Activated naive CD8-positive, alpha-beta T cell treated with anti-CD3 and anti-CD28 coated beads, Interleukin-2, amount 50 U/mL, for 24 hours (primary cell): ENCODE measurements at regions not wholly inside any gene's neighbourhood (a gene's known extent, or its start where the extent isn't known, plus 50 kb on each side); places are given as distances from the start of the nearest gene placed in this dataset.
A peak's percentile ranks its signal among the peaks of the same experiment; 100 is the strongest.
"Not testable (repeated sequence)": the region's sequence is repeated elsewhere in the genome, so short reads cannot be mapped to it uniquely, and the experiment has no call there.

Experiments
- ATAC-seq: fragments of 150-1000 bp; cut with Tn5 transposase; one replicate; pipeline ENCODE4 v1.10.0; 2021
- DNase-seq: peaks from one replicate; pipeline ENCODE4 v3.0.0; 2021
- H3K27ac Mint-ChIP-seq: one replicate; pipeline ENCODE4 v1.8.0; 2021; ENCODE audit warnings: mild to moderate bottlenecking, mixed read lengths
- H3K27me3 Mint-ChIP-seq: one replicate; pipeline ENCODE4 v1.8.0; 2021; ENCODE audit warnings: mixed read lengths
- H3K36me3 Mint-ChIP-seq: one replicate; pipeline ENCODE4 v1.8.0; 2021; ENCODE audit warnings: low read depth, mixed read lengths
- H3K4me1 Mint-ChIP-seq: one replicate; pipeline ENCODE4 v1.8.0; 2021; ENCODE audit warnings: mixed read lengths
- H3K4me3 Mint-ChIP-seq: one replicate; pipeline ENCODE4 v1.8.0; 2021; ENCODE audit warnings: mild to moderate bottlenecking, moderate library complexity, mixed read lengths
- H3K9me3 Mint-ChIP-seq: one replicate; pipeline ENCODE4 v1.8.0; 2021; ENCODE audit warnings: mixed read lengths

DNA sequence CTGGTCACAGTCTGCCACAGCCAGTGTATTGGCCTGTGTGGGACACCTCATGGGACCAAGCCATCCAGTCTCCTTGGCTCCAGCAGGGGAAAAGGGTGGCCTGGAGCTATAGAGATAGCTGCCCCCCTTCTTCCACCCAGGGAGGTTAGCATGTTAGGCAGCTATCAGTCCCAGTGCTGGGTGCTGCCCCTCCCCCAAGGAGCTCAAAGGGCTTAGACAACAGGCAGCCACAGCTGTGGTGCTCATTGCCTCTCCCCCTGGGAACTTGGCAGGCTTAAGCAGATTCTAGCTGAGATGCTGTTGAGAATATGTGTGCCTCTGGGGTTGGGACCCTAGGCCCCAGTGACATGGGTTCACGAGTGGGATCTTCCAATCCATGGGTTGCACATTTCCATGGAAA lies 226.0 kb upstream of the PTGER4 start:
- H3K9me3 Mint-ChIP-seq, result peaks cover 37% of the 10 kb centered on the region
- peaks cover 17% of the 10 kb centered on the region for H3K36me3 Mint-ChIP-seq
- peaks cover 16% of the 10 kb centered on the region for H3K4me1 Mint-ChIP-seq
- H3K4me3 Mint-ChIP-seq, result no peak overlapping the region
- DNase-seq, result no peak
- no peaks in the 10 kb centered on the region for H3K27me3 Mint-ChIP-seq
- ATAC-seq, result no peak
- H3K27ac Mint-ChIP-seq, result no peak overlapping the region

DNA sequence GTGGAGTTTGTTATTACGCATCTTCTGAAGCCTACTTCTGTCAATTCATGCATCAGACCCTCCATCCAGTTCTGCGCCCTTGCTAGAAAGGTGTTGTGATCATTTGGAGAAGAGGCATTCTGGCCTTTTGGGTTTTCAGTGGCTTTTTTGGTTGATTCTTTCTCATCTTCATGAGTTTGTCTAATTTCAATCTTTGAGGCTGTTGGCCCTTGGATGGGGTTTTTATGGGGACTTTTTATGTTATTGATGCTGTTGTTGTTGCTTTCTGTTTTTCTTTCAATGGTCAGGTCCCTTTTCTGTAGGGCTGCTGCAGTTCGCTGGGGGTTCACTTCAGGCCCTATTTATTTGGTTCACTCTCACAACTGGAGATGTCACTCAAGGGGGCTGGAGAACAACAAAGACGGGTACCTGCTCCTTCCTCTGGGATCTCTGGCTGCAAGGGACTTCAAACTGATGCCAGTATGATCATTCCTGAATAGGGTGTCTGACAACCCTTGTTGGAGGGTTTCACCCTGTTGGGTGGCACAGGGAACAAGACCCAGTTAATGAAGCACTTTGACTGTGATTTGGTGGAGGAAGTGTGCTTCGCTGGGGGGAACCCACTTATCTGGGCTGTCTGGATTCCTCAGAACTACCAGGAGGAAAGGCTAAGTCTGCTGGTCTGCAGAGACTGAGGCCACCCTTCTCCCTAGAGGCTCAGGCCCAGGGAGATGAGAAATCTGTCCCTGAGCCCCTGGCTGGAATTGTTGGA lies 226.7 kb upstream of the PTGER4 start:
- no peak for DNase-seq
- peaks cover 17% of the 10 kb centered on the region for H3K36me3 Mint-ChIP-seq

DNA sequence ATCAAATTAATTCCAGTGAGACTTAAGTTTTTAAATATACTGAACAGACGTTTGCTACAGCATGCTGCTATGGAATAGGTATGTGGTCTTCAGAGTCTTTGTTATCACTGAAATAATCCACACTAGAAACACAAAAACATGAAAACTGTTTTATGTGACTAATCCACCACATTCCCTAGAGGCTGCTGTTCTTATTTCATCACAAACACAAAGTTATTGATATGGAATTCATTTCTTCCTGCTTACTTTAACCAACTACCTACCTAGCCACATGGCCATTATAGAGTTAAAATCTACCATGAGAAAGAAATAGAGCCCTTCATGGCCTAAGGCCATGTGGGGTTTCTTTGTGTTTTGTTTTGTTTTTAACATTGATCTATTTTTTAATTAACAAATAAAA lies 232.3 kb upstream of the PTGER4 start:
- Mint-ChIP-seq H3K27ac (no peak overlapping the region), H3K4me3 (no peak overlapping the region), H3K27me3 (no peaks in the 10 kb centered on the region), H3K36me3 (peaks cover 30% of the 10 kb centered on the region), H3K4me1 (peaks cover 22% of the 10 kb centered on the region), H3K9me3 (peaks cover 56% of the 10 kb centered on the region)
- ATAC-seq, result no peak
- DNase-seq, result no peak

More for the DNA sequence above, 226.7 kb upstream of the PTGER4 start:
- Mint-ChIP-seq H3K4me3 (no peak overlapping the region), H3K27me3 (no peaks in the 10 kb centered on the region), H3K27ac (peak overlapping the region; percentile 25), H3K9me3 (peaks cover 36% of the 10 kb centered on the region), H3K4me1 (peaks cover 16% of the 10 kb centered on the region)
- ATAC-seq, result no peak

DNA sequence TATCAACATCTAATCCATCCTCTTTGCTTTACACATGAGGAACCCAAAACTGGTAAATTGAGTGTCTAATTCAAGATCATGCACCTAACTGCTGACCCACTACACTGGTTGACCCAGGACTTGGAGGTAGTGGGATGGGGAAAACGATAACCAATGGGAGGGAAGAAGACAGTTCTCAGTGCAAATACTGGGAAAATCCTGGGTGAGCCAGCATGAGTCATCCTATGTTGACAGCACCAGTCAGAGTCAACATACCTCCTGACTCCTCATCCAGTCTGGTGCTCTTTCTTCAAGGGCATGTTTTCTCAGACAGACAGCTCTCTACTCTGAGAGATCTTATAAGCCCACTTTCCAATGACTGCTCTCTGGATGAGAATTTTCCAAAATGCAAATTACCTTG lies 232.8 kb upstream of the PTGER4 start:
- H3K4me1 Mint-ChIP-seq, result peaks cover 27% of the 10 kb centered on the region
- peaks cover 52% of the 10 kb centered on the region for H3K9me3 Mint-ChIP-seq
- ATAC-seq (peak; percentile 54), DNase-seq (no peak)
- no peaks in the 10 kb centered on the region for H3K27me3 Mint-ChIP-seq
- peak overlapping the region; percentile 37 for H3K27ac Mint-ChIP-seq
- no peak overlapping the region for H3K4me3 Mint-ChIP-seq
- peaks cover 25% of the 10 kb centered on the region for H3K36me3 Mint-ChIP-seq

DNA sequence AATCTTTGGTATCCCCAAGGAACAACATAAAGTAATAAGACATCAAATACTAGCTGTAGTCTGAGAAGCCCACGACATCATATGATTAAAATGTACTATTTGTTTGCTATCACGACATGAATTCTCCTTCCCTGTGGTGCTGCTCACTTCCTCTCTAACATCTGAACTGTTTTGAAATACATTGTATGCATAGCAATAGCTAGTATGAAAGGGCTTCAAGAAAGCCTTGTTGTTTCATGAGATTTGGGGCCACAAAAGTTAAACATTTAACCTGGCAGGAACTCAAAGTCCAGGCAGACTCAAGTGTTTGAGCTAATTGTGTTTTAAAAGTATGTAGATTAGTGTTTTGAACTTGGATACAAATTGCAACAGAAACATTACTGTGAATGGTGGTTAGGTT lies 237.4 kb upstream of the PTGER4 start:
- Mint-ChIP-seq H3K9me3 (peaks cover 30% of the 10 kb centered on the region), H3K36me3 (peaks cover 21% of the 10 kb centered on the region), H3K4me1 (peaks cover 58% of the 10 kb centered on the region), H3K27me3 (no peaks in the 10 kb centered on the region), H3K27ac (peak overlapping the region; percentile 97), H3K4me3 (peak overlapping the region; percentile 64)
- no peak for DNase-seq
- ATAC-seq, result no peak

DNA sequence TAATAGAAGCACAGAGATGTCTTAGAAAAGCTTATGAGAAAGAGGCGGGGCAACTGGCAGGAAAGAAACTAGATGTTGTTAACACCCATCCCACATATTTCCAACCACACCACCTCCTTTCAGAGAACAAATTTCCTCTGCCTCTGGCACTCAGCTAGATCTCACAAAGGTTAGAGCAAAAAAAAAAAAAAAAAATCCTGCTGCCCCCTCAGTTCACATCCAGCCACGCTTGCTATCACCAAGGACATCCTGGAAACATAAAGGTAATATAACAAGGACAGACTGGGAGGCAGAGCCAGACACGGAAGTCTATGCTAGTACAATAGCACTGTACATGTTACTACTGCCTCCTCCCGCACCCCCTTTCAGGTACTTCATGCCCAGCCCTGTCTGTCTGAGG lies 238.0 kb upstream of the PTGER4 start:
- H3K27ac Mint-ChIP-seq, result peak overlapping the region; percentile 97
- ATAC-seq, result peak; percentile 68
- H3K9me3 Mint-ChIP-seq, result peaks cover 28% of the 10 kb centered on the region
- no peaks in the 10 kb centered on the region for H3K27me3 Mint-ChIP-seq
- peaks cover 18% of the 10 kb centered on the region for H3K36me3 Mint-ChIP-seq
- peaks cover 60% of the 10 kb centered on the region for H3K4me1 Mint-ChIP-seq
- DNase-seq, result peak; percentile 49
- peak overlapping the region; percentile 64 for H3K4me3 Mint-ChIP-seq

DNA sequence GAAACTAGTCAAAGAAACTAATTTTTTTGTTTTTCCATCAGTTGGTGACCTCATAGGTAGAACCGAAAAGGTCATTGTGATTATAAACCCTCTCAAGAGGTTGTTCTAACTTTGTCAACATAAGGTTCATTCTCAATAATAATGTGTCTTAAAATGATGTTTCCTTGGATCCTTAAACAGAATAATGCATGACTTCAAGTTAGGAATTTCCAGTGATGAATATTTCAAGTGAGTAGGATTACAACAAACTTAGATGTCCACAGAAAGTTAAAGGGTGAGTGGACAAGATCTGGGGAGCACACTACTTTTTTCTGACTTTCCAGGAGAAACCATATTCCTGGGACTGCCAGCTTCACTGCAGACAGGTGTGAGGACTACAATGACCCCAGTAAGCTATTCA lies 239.0 kb upstream of the PTGER4 start:
- Mint-ChIP-seq H3K27ac (peak overlapping the region; percentile 97), H3K36me3 (peaks cover 15% of the 10 kb centered on the region), H3K4me3 (peak overlapping the region; percentile 64), H3K9me3 (peaks cover 24% of the 10 kb centered on the region), H3K4me1 (peaks cover 66% of the 10 kb centered on the region), H3K27me3 (no peaks in the 10 kb centered on the region)
- DNase-seq (no peak), ATAC-seq (no peak)

DNA sequence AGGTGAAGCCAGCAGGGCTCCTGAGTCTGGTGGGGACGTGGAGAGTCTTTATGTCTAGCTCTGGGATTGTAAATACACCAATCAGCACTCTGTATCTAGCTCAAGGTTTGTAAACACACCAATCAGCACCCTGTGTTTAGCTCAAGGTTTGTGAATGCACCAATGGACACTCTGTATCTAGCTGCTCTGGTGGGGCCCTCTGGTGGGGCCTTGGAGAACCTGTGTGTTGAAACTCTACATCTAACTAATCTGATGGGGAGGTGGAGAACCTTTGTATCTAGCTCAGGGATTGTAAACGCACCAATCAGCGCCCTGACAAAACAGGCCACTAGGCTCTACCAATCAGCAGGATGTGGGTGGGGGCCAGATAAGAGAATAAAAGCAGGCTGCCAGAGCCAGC lies 240.6 kb upstream of the PTGER4 start:
- not testable (repeated sequence) for H3K27ac Mint-ChIP-seq, H3K36me3 Mint-ChIP-seq, ATAC-seq, H3K27me3 Mint-ChIP-seq
- DNase-seq, result peak; percentile 38
- peaks cover 79% of the 10 kb centered on the region for H3K4me1 Mint-ChIP-seq
- H3K9me3 Mint-ChIP-seq, result peaks cover 13% of the 10 kb centered on the region
- H3K4me3 Mint-ChIP-seq, result peak overlapping the region; percentile 54

DNA sequence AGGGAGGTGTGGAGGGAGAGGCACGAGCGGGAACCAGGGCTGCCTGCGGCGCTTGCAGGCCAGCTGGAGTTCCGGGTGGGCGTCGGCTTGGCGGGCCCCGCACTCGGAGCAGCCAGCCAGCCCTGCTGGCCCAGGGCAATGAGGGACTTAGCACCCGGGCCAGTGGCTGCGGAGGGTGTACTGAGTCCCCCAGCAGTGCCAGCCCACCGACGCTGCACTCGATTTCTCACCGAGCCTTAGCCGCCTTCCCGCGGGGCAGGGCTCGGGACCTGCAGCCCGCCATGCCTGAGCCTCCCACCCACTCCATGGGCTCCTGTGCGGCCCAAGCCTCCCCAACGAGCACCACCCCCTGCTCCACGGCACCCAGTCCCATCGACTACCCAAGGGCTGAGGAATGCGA lies 241.1 kb upstream of the PTGER4 start:
- peaks cover 84% of the 10 kb centered on the region for H3K4me1 Mint-ChIP-seq
- not testable (repeated sequence) for H3K36me3 Mint-ChIP-seq, ATAC-seq, H3K27ac Mint-ChIP-seq, H3K9me3 Mint-ChIP-seq, DNase-seq, H3K27me3 Mint-ChIP-seq, H3K4me3 Mint-ChIP-seq

DNA sequence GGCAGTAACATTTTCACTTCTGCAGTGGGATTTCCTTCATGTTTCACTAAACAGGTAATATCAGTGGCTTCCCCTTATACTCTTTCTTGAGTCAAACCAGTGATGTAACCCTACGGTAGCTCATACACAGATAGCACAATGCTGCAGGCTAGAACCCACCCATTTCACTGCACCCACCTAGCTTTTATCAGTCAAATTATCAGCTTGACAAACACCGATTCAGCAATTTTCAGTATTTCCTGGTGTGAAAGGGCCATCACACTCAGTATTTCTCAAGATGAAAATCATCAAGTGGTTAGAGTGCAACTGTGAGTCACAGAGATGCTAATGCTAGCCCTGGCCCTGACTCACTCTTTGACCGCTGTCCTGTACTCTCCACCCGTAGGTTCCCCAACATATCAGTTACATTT lies 242.3 kb upstream of the PTGER4 start:
- Mint-ChIP-seq H3K4me3 (peak overlapping the region; percentile 34), H3K27ac (peak overlapping the region; percentile 75), H3K4me1 (peaks cover 84% of the 10 kb centered on the region), H3K9me3 (no peaks in the 10 kb centered on the region), H3K36me3 (peaks cover 6% of the 10 kb centered on the region), H3K27me3 (no peaks in the 10 kb centered on the region)
- ATAC-seq (peak; percentile 78), DNase-seq (peak; percentile 38)

DNA sequence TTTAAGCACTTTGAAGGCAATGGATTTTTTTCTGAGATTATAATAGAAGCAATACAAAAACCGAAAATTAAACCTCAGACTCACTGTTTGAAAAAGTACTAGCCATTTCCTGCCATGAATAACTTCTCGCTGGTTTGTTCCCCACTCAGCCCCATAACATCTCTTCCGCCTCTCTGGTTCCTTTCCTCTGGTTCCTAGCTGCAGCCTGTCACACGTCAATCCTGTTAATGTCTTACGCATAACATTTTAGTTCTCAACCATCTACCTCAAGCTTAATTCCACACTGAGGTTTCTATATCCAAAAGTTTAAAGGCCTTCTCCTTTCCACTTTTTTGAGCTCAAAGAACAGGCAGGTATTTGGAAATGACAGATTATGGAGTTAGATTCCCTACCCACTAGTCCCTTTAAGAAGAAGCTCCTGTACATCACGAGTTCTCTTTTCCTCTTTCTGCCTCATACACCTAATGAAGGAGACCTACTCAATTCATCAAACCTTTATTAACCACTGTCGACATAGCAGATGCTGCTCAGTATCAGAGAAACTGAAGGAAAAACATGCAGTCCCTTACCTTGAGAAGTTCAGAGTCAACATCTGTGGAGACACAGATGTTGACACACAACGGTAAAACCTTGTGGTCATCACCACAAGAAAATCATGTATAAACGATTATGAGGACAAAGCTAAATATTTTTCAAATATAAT lies 243.0 kb upstream of the PTGER4 start:
- peak overlapping the region; percentile 89 for H3K27ac Mint-ChIP-seq
- ATAC-seq, result peak; percentile 42
- DNase-seq, result no peak
- H3K4me1 Mint-ChIP-seq, result peaks cover 80% of the 10 kb centered on the region
- H3K27me3 Mint-ChIP-seq, result no peaks in the 10 kb centered on the region
- peaks cover 6% of the 10 kb centered on the region for H3K36me3 Mint-ChIP-seq
- H3K9me3 Mint-ChIP-seq, result no peaks in the 10 kb centered on the region
- peak overlapping the region; percentile 70 for H3K4me3 Mint-ChIP-seq

DNA sequence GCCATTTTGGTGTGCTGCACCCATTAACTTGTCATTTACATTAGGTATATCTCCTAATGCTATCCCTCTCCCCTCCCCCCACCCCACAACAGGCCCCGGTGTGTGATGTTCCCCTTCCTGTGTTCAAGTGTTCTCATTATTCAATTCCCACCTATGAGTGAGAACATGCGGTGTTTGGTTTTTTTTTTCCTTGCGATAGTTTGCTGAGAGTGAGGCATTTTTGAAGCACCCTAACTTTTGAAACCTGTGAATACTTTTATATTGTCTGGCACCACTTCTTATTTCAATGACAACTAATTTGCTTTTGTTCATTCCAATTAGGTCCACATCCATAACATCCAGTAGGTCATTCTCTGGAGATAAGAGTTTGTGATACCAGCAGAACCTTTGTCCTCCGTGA lies 244.0 kb upstream of the PTGER4 start:
- not testable (repeated sequence) for H3K36me3 Mint-ChIP-seq, H3K9me3 Mint-ChIP-seq, H3K27me3 Mint-ChIP-seq, ATAC-seq, DNase-seq
- H3K27ac Mint-ChIP-seq, result peak overlapping the region; percentile 89
- H3K4me3 Mint-ChIP-seq, result peak overlapping the region; percentile 70
- H3K4me1 Mint-ChIP-seq, result peaks cover 73% of the 10 kb centered on the region

DNA sequence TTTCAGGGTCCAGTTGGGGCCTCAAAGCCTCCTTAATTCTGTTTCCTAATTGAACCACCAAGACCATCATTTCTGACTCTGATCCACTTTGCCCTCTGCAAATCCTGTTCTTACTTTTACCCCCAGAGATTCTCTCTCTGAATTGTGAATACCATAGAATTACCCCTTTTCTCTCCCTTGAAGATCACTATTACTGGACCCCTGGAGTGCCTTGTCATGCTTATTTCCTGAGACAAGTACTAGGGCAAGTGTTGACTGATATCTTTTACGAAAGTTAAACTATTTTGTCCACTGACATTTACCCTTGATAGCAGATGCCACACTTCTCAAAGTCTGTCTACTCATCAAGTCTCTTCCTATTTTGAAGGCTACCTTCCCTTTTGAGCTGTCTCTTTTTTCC lies 246.9 kb upstream of the PTGER4 start:
- Mint-ChIP-seq H3K9me3 (no peaks in the 10 kb centered on the region), H3K4me1 (peaks cover 84% of the 10 kb centered on the region), H3K4me3 (no peak overlapping the region), H3K27me3 (no peaks in the 10 kb centered on the region), H3K36me3 (peaks cover 2% of the 10 kb centered on the region), H3K27ac (peak overlapping the region; percentile 25)
- ATAC-seq, result no peak
- no peak for DNase-seq

DNA sequence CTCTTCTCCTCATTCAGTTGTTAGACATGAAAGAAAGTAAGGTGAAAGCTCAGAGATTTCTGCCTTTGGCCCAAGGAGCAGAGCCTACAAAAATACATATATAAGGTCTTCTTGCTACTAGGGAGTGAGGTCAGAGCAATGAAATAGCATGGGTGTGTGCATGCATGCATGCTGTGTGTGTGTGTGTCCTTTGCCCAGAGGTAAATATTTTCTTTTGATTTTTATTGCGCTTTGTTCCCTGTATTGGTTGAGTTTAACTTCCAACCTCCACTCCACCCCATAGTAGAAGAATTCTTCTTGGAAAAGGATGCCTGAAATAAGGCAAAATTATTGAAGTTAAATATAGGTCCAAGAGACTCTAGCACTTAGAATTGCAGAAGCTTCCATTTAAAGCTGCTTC lies 248.0 kb upstream of the PTGER4 start:
- H3K36me3 Mint-ChIP-seq, result peaks cover 2% of the 10 kb centered on the region
- H3K27ac Mint-ChIP-seq, result no peak overlapping the region
- DNase-seq (no peak), ATAC-seq (no peak)
- H3K4me1 Mint-ChIP-seq, result peaks cover 73% of the 10 kb centered on the region
- no peaks in the 10 kb centered on the region for H3K9me3 Mint-ChIP-seq
- H3K4me3 Mint-ChIP-seq, result no peak overlapping the region
- no peaks in the 10 kb centered on the region for H3K27me3 Mint-ChIP-seq

DNA sequence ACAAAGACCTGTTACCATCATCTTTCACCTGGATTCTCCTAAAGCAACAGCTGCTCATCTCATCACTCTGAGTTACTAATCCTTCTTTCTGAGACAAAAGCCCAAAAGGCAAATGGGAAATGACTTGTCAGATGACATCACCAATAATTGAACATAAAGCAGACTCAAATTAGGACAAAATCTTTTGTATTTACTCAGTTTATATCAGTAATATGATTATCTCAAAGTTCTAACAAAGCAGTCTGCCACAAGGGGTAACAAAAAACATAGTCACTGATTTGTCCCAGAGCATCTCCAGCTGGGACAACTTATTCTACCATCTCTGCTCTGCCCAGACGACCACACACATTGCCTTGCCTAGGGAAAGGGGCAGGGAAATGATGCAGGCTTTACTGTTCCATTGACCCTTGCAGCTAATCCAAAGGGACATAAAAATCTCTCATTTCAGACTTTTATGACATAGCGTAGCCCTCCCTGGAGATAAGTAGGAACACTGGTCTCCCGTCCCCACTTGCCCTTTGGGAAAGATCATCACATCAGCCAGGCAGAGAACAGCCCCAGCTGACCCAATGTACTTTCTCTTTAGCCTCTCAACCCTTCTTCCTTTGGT lies 249.5 kb upstream of the PTGER4 start:
- peak overlapping the region; percentile 54 for H3K27ac Mint-ChIP-seq
- no peak for ATAC-seq
- no peaks in the 10 kb centered on the region for H3K27me3 Mint-ChIP-seq
- H3K4me3 Mint-ChIP-seq, result no peak overlapping the region
- DNase-seq, result no peak
- peaks cover 9% of the 10 kb centered on the region for H3K9me3 Mint-ChIP-seq
- H3K36me3 Mint-ChIP-seq, result peaks cover 2% of the 10 kb centered on the region
- H3K4me1 Mint-ChIP-seq, result peaks cover 58% of the 10 kb centered on the region
